Fibroblast of mammary gland (primary cell): ENCODE measurements at regions not wholly inside any gene's neighbourhood (a gene's known extent, or its start where the extent isn't known, plus 50 kb on each side); places are given as distances from the start of the nearest gene placed in this dataset.
A peak's percentile ranks its signal among the peaks of the same experiment; 100 is the strongest.

ENCODE experiments used
- DNase-seq: peaks from one replicate; pipeline ENCODE4 v3.0.0-alpha.2; 2010; ENCODE audit warnings: low read depth
- H3K4me3 ChIP-seq: 2 replicates; pipeline ENCODE4 v1.5.1; 2011; ENCODE audit warnings: low read depth, mild to moderate bottlenecking, low read length, moderate library complexity; ENCODE audit not compliant: control insufficient read depth
- CTCF ChIP-seq: conservative IDR thresholded peaks from 2 replicates; pipeline ENCODE4 v1.5.1; 2011; ENCODE audit warnings: low read depth, low read length, inconsistent platforms; ENCODE audit not compliant: control insufficient read depth, insufficient read depth

- DNase-seq = no peak
- no peak overlapping the region for H3K4me3 ChIP-seq
- TF ChIP-seq CTCF = no peak
Measured at GRCh38 chr9:96026655-96027213, 151.2 kb downstream of the ERCC6L2 start.

GRCh38 chr9:96025995-96026602, 150.6 kb downstream of the ERCC6L2 start:
- TF ChIP-seq CTCF = peak; percentile 12
- no peak for DNase-seq
- H3K4me3 ChIP-seq = no peak overlapping the region

GRCh38 chr9:96023486-96023885, 148.0 kb downstream of the ERCC6L2 start:
- H3K4me3 ChIP-seq = no peak overlapping the region
- DNase-seq = no peak
- no peak for TF ChIP-seq CTCF

GRCh38 chr9:96022445-96023051, 147.1 kb downstream of the ERCC6L2 start:
- H3K4me3 ChIP-seq = no peak overlapping the region
- DNase-seq = no peak
- TF ChIP-seq CTCF = no peak

- H3K4me3 ChIP-seq = peak overlapping the region; percentile 35
Measured at GRCh38 chr9:96021551-96022444, 146.3 kb downstream of the ERCC6L2 start.

More at GRCh38 chr9:96021551-96022444, 146.3 kb downstream of the ERCC6L2 start:
- TF ChIP-seq CTCF = no peak
- no peak for DNase-seq
